GM19395 (cell line): ENCODE measurements at regions not wholly inside any gene's neighbourhood (a gene's known extent, or its start where the extent isn't known, plus 50 kb on each side); places are given as distances from the start of the nearest gene placed in this dataset.
"Not testable (repeated sequence)": the region's sequence is repeated elsewhere in the genome, so short reads cannot be mapped to it uniquely, and the experiment has no call there.

ENCODE experiments used
- ATAC-seq: cut with Tn5 transposase; IDR thresholded peaks from one replicate; pipeline ENCODE4 v1.9.1; 2021; ENCODE audit warnings: mild to moderate bottlenecking, moderate library complexity; ENCODE audit not compliant: unreplicated experiment

- ATAC-seq: no peak
Measured at GRCh38 chr9:33690143-33690933, 105.0 kb upstream of the PRSS3 start.

- no peak for ATAC-seq
Measured at GRCh38 chr9:33695299-33695698, 100.1 kb upstream of the PRSS3 start.

GRCh38 chr9:33695856-33696255 lies 99.5 kb upstream of the PRSS3 start:
- no peak for ATAC-seq

- ATAC-seq: no peak
Measured at GRCh38 chr9:33697171-33697570, 98.2 kb upstream of the PRSS3 start.

- no peak for ATAC-seq
Measured at GRCh38 chr9:33698267-33698666, 97.1 kb upstream of the PRSS3 start.

- not testable (repeated sequence) for ATAC-seq
Measured at GRCh38 chr9:33700940-33701339, 94.4 kb upstream of the PRSS3 start.

- no peak for ATAC-seq
Measured at GRCh38 chr9:33703430-33704102, 91.8 kb upstream of the PRSS3 start.

GRCh38 chr9:33705440-33705839 lies 89.9 kb upstream of the PRSS3 start:
- not testable (repeated sequence) for ATAC-seq

- ATAC-seq: no peak
Measured at GRCh38 chr9:33708441-33708840, 86.9 kb upstream of the PRSS3 start.

- no peak for ATAC-seq
Measured at GRCh38 chr9:33709269-33709668, 86.1 kb upstream of the PRSS3 start.

- ATAC-seq: not testable (repeated sequence)
Measured at GRCh38 chr9:33711418-33711817, 83.9 kb upstream of the PRSS3 start.

GRCh38 chr9:33714989-33715388 lies 80.4 kb upstream of the PRSS3 start:
- ATAC-seq: no peak

- no peak for ATAC-seq
Measured at GRCh38 chr9:33718987-33719386, 76.4 kb upstream of the PRSS3 start.

GRCh38 chr9:33719581-33720374 lies 75.6 kb upstream of the PRSS3 start:
- ATAC-seq: peak; percentile 60

GRCh38 chr9:33721674-33722358 lies 73.5 kb upstream of the PRSS3 start:
- peak; percentile 65 for ATAC-seq

GRCh38 chr9:33722359-33722675 lies 73.0 kb upstream of the PRSS3 start:
- no peak for ATAC-seq

GRCh38 chr9:33728613-33729012 lies 66.7 kb upstream of the PRSS3 start:
- no peak for ATAC-seq

GRCh38 chr9:33731142-33731541 lies 64.2 kb upstream of the PRSS3 start:
- no peak for ATAC-seq

GRCh38 chr9:33731625-33732024 lies 63.7 kb upstream of the PRSS3 start:
- ATAC-seq: no peak

GRCh38 chr9:33734247-33734940 lies 61.0 kb upstream of the PRSS3 start:
- ATAC-seq: not testable (repeated sequence)
